HEK293 (cell line): ENCODE measurements at regions not wholly inside any gene's neighbourhood (a gene's known extent, or its start where the extent isn't known, plus 50 kb on each side); places are given as distances from the start of the nearest gene placed in this dataset.

Experiments used
- CTCF ChIA-PET: fragments of 350-600 bp; formaldehyde crosslinking; extraction: SDS; loops from one replicate; lab custom pipeline; 2021; ENCODE audit warnings: antibody characterized with exemption; lab: Yijun Ruan, JAX
- POLR2A ChIA-PET: fragments of 300-600 bp; formaldehyde crosslinking; extraction: SDS; loops from one replicate; lab custom pipeline; 2020; ENCODE audit warnings: antibody characterized with exemption, inconsistent platforms; lab: Yijun Ruan, JAX
- H3K27ac ChIP-seq: fragments of 200-500 bp; sonication (Bioruptor generic); 2 replicates; pipeline ENCODE4 v1.5.1; 2014; ENCODE audit warnings: low read depth, low read length, control low read depth, inconsistent platforms; ENCODE audit errors: extremely low read depth
- H3K36me3 ChIP-seq, 2 experiments: fragments of 200-500 bp in 1 of 2; sonication (Bioruptor generic) in 1 of 2; 1 replicate in 1 of 2; 2 replicates in 1 of 2; pipeline ENCODE4 v1.5.1; 2014 to 2017; ENCODE audit warnings: inconsistent platforms in 2 of 2, low read length in 2 of 2; ENCODE audit not compliant: control insufficient read depth in 2 of 2, insufficient read depth in 1 of 2
- H3K4me1 ChIP-seq: fragments of 200-500 bp; sonication (Bioruptor generic); 2 replicates; pipeline ENCODE4 v1.5.1; 2014; ENCODE audit warnings: mild to moderate bottlenecking, low read length, inconsistent platforms; ENCODE audit not compliant: control insufficient read depth, insufficient read depth
- H3K4me3 ChIP-seq: 2 replicates; pipeline ENCODE4 v1.5.1; 2011; ENCODE audit warnings: low read depth, mild to moderate bottlenecking, control low read depth, low read length, moderate library complexity
- H3K9me3 ChIP-seq: fragments of 200-500 bp; sonication (Bioruptor generic); 2 replicates; pipeline ENCODE4 v1.5.1; 2014; ENCODE audit warnings: low read depth, low read length, inconsistent platforms; ENCODE audit not compliant: control insufficient read depth, insufficient read depth
- GLIS1 ChIP-seq: fragments of 450-650 bp; formaldehyde crosslinking; IDR thresholded peaks from 2 replicates; pipeline ENCODE4 v1.5.1; 2016; ENCODE audit warnings: missing biosample characterization, missing genetic modification characterization
- GLIS2 ChIP-seq: fragments of 450-650 bp; formaldehyde crosslinking; IDR thresholded peaks from 2 replicates; pipeline ENCODE4 v1.5.1; 2016; ENCODE audit warnings: missing biosample characterization, missing genetic modification characterization
- HOXC10 ChIP-seq: sonication (generic); formaldehyde crosslinking; IDR thresholded peaks from 2 replicates; pipeline ENCODE4 v1.8.1; 2023; ENCODE audit warnings: mild to moderate bottlenecking, missing genetic modification reagents
- IKZF3 ChIP-seq: fragments of 450-650 bp; IDR thresholded peaks from 2 replicates; pipeline ENCODE4 v1.5.0; 2018; ENCODE audit warnings: missing biosample characterization, mild to moderate bottlenecking, missing genetic modification characterization, moderate library complexity
- KLF8 ChIP-seq: fragments of 450-650 bp; formaldehyde crosslinking; IDR thresholded peaks from 2 replicates; pipeline ENCODE4 v1.5.1; 2016; ENCODE audit warnings: missing biosample characterization, missing genetic modification characterization
- KLF9 ChIP-seq: fragments of 450-650 bp; formaldehyde crosslinking; IDR thresholded peaks from 2 replicates; pipeline ENCODE4 v1.5.1; 2016; ENCODE audit warnings: missing biosample characterization, missing genetic modification characterization, low read depth
- SP2 ChIP-seq: fragments of 450-650 bp; formaldehyde crosslinking; IDR thresholded peaks from 2 replicates; pipeline ENCODE4 v1.5.1; 2016; ENCODE audit warnings: missing biosample characterization, missing genetic modification characterization
- SP7 ChIP-seq: fragments of 450-650 bp; formaldehyde crosslinking; IDR thresholded peaks from 2 replicates; pipeline ENCODE4 v1.5.1; 2016; ENCODE audit warnings: missing biosample characterization, missing genetic modification characterization
- ZBTB21 ChIP-seq: fragments of 450-650 bp; formaldehyde crosslinking; IDR thresholded peaks from 2 replicates; pipeline ENCODE4 v1.5.1; 2017; ENCODE audit warnings: missing biosample characterization, missing genetic modification characterization
- ZBTB7A ChIP-seq: fragments of 450-650 bp; formaldehyde crosslinking; IDR thresholded peaks from 2 replicates; pipeline ENCODE4 v1.5.1; 2016; ENCODE audit warnings: low read depth, missing biosample characterization, missing genetic modification characterization
- ZFHX2 ChIP-seq: fragments of 450-650 bp; formaldehyde crosslinking; conservative IDR thresholded peaks from 2 replicates; pipeline ENCODE4 v1.5.1; 2016; ENCODE audit warnings: missing biosample characterization, missing genetic modification characterization
- ZNF184 ChIP-seq: fragments of 450-650 bp; IDR thresholded peaks from 2 replicates; pipeline ENCODE4 v1.5.1; 2018; ENCODE audit warnings: missing biosample characterization, mild to moderate bottlenecking, missing genetic modification characterization
- ZNF202 ChIP-seq: fragments of 450-650 bp; formaldehyde crosslinking; IDR thresholded peaks from 2 replicates; pipeline ENCODE4 v1.5.1; 2016; ENCODE audit warnings: missing biosample characterization, missing genetic modification characterization, borderline replicate concordance
- ZNF214 ChIP-seq: fragments of 450-650 bp; formaldehyde crosslinking; IDR thresholded peaks from 2 replicates; pipeline ENCODE4 v1.5.1; 2017; ENCODE audit warnings: missing biosample characterization, mild to moderate bottlenecking, missing genetic modification characterization, borderline replicate concordance
- ZNF239 ChIP-seq: fragments of 450-650 bp; formaldehyde crosslinking; IDR thresholded peaks from 2 replicates; pipeline ENCODE4 v1.5.1; 2016; ENCODE audit warnings: missing biosample characterization, missing genetic modification characterization
- ZNF26 ChIP-seq: fragments of 450-650 bp; formaldehyde crosslinking; IDR thresholded peaks from 2 replicates; pipeline ENCODE4 v1.5.1; 2016; ENCODE audit warnings: missing biosample characterization, missing genetic modification characterization
- ZNF274 ChIP-seq, 2 experiments: fragments of 200-500 bp in 1 of 2; fragments of 450-650 bp in 1 of 2; sonication (Bioruptor generic) in 1 of 2; formaldehyde crosslinking in 1 of 2; IDR thresholded peaks; 2 replicates each; pipeline versions ENCODE4 v1.5.1 to v1.6.1; 2014 to 2016; ENCODE audit warnings: borderline replicate concordance in 1 of 2, inconsistent platforms in 1 of 2, low read length in 1 of 2, missing biosample characterization in 1 of 2, missing genetic modification characterization in 1 of 2
- ZNF366 ChIP-seq: fragments of 450-650 bp; formaldehyde crosslinking; conservative IDR thresholded peaks from 2 replicates; pipeline ENCODE4 v1.5.1; 2016; ENCODE audit warnings: missing biosample characterization, missing genetic modification characterization
- ZNF391 ChIP-seq: fragments of 450-650 bp; formaldehyde crosslinking; IDR thresholded peaks from 2 replicates; pipeline ENCODE4 v1.5.1; 2016; ENCODE audit warnings: low read depth, missing biosample characterization, missing genetic modification characterization, borderline replicate concordance
- ZNF404 ChIP-seq: fragments of 450-650 bp; formaldehyde crosslinking; IDR thresholded peaks from 2 replicates; pipeline ENCODE4 v1.5.1; 2017; ENCODE audit warnings: missing biosample characterization, missing genetic modification characterization
- ZNF501 ChIP-seq: fragments of 450-650 bp; formaldehyde crosslinking; IDR thresholded peaks from 2 replicates; pipeline ENCODE4 v1.5.1; 2016; ENCODE audit warnings: missing biosample characterization, missing genetic modification characterization
- ZNF513 ChIP-seq: fragments of 450-650 bp; IDR thresholded peaks from 2 replicates; pipeline ENCODE4 v1.5.1; 2018; ENCODE audit warnings: missing biosample characterization, missing genetic modification characterization
- ZNF549 ChIP-seq: fragments of 450-650 bp; IDR thresholded peaks from 2 replicates; pipeline ENCODE4 v1.5.1; 2018; ENCODE audit warnings: missing biosample characterization, missing genetic modification characterization, mild to moderate bottlenecking, inconsistent platforms, moderate library complexity
- ZNF600 ChIP-seq: fragments of 450-650 bp; formaldehyde crosslinking; IDR thresholded peaks from 2 replicates; pipeline ENCODE4 v1.5.1; 2016; ENCODE audit warnings: missing biosample characterization, missing genetic modification characterization
- ZNF610 ChIP-seq: fragments of 450-650 bp; formaldehyde crosslinking; IDR thresholded peaks from 2 replicates; pipeline ENCODE4 v1.5.1; 2016; ENCODE audit warnings: missing biosample characterization, missing genetic modification characterization, borderline replicate concordance
- ZNF624 ChIP-seq: fragments of 450-650 bp; formaldehyde crosslinking; IDR thresholded peaks from 2 replicates; pipeline ENCODE4 v1.5.1; 2017; ENCODE audit warnings: missing biosample characterization, missing genetic modification characterization
- ZNF664 ChIP-seq: fragments of 450-650 bp; formaldehyde crosslinking; IDR thresholded peaks from 2 replicates; pipeline ENCODE4 v1.5.1; 2016; ENCODE audit warnings: missing biosample characterization, missing genetic modification characterization
- ZNF677 ChIP-seq: fragments of 450-650 bp; IDR thresholded peaks from 2 replicates; pipeline ENCODE4 v1.5.0; 2018; ENCODE audit warnings: missing biosample characterization, mild to moderate bottlenecking, missing genetic modification characterization, moderate library complexity
- ZNF747 ChIP-seq: fragments of 450-650 bp; formaldehyde crosslinking; IDR thresholded peaks from 2 replicates; pipeline ENCODE4 v1.5.1; 2016; ENCODE audit warnings: missing biosample characterization, missing genetic modification characterization
- ZNF837 ChIP-seq: fragments of 450-650 bp; formaldehyde crosslinking; IDR thresholded peaks from 2 replicates; pipeline ENCODE4 v1.5.1; 2016; ENCODE audit warnings: missing biosample characterization, missing genetic modification characterization
- TF ChIP-seq, protein P1 (sequence below): fragments of 450-650 bp; formaldehyde crosslinking; IDR thresholded peaks from 2 replicates; pipeline ENCODE4 v1.5.1; 2016; ENCODE audit warnings: missing biosample characterization, missing genetic modification characterization
- TF ChIP-seq, protein P2 (sequence below): fragments of 450-650 bp; formaldehyde crosslinking; IDR thresholded peaks from 2 replicates; pipeline ENCODE4 v1.5.1; 2016; ENCODE audit warnings: missing biosample characterization, missing genetic modification characterization

DNA sequence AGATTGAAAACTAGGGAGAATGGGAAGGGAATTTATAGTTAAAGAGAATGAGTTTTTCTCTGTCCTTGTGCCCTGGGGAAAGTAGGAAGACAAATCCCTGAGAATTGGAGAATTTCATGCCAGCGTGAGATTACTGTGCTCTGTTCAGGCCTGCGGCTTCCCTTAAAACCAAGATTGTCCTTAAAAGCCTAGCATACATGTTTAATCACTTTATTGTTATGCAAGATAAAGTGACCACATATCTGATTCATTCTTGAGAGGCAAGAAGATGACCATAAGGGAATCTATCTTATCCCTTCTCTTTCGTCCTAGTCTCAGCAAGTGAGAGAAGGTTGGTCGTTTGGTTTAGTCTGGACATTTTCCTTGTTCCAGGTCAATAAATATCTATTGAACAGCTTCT is 75.9 kb downstream of the ADCYAP1 start:
- H3K9me3 ChIP-seq: no peaks in the 10 kb centered on the region
- POLR2A ChIA-PET: no interaction called here
- no peak for TF ChIP-seq KLF8 (tag by site-specific recombination)
- TF ChIP-seq ZNF214: no peak
- no peak for TF ChIP-seq HOXC10 (CRISPR knock-in tag)
- TF ChIP-seq, protein P1, sequence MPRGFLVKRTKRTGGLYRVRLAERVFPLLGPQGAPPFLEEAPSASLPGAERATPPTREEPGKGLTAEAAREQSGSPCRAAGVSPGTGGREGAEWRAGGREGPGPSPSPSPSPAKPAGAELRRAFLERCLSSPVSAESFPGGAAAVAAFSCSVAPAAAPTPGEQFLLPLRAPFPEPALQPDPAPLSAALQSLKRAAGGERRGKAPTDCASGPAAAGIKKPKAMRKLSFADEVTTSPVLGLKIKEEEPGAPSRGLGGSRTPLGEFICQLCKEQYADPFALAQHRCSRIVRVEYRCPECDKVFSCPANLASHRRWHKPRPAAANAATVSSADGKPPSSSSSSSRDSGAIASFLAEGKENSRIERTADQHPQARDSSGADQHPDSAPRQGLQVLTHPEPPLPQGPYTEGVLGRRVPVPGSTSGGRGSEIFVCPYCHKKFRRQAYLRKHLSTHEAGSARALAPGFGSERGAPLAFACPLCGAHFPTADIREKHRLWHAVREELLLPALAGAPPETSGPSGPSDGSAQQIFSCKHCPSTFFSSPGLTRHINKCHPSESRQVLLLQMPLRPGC (tag by site-specific recombination): no peak
- TF ChIP-seq ZNF501 (tag by site-specific recombination): no peak
- TF ChIP-seq SP7: no peak
- TF ChIP-seq ZNF747: no peak
- no peak for TF ChIP-seq ZFHX2 (tag by site-specific recombination)
- TF ChIP-seq ZNF202 (tag by site-specific recombination): no peak
- TF ChIP-seq ZNF610: no peak
- TF ChIP-seq, protein P2, sequence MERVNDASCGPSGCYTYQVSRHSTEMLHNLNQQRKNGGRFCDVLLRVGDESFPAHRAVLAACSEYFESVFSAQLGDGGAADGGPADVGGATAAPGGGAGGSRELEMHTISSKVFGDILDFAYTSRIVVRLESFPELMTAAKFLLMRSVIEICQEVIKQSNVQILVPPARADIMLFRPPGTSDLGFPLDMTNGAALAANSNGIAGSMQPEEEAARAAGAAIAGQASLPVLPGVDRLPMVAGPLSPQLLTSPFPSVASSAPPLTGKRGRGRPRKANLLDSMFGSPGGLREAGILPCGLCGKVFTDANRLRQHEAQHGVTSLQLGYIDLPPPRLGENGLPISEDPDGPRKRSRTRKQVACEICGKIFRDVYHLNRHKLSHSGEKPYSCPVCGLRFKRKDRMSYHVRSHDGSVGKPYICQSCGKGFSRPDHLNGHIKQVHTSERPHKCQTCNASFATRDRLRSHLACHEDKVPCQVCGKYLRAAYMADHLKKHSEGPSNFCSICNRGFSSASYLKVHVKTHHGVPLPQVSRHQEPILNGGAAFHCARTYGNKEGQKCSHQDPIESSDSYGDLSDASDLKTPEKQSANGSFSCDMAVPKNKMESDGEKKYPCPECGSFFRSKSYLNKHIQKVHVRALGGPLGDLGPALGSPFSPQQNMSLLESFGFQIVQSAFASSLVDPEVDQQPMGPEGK (tag by site-specific recombination): no peak
- TF ChIP-seq ZNF404 (tag by site-specific recombination): no peak
- no peak for TF ChIP-seq GLIS2 (tag by site-specific recombination)
- no peak for TF ChIP-seq ZNF184 (tag by site-specific recombination)
- no peak for TF ChIP-seq ZNF677
- TF ChIP-seq ZNF600 (tag by site-specific recombination): no peak
- TF ChIP-seq ZNF26 (tag by site-specific recombination): no peak
- TF ChIP-seq ZNF239: no peak
- TF ChIP-seq GLIS1 (tag by site-specific recombination): no peak
- CTCF ChIA-PET: no interaction called here
- H3K27ac ChIP-seq: no peak overlapping the region
- no peaks in the 10 kb centered on the region for H3K4me1 ChIP-seq
- H3K4me3 ChIP-seq: no peak overlapping the region
- H3K36me3 ChIP-seq: no peaks in the 10 kb centered on the region

DNA sequence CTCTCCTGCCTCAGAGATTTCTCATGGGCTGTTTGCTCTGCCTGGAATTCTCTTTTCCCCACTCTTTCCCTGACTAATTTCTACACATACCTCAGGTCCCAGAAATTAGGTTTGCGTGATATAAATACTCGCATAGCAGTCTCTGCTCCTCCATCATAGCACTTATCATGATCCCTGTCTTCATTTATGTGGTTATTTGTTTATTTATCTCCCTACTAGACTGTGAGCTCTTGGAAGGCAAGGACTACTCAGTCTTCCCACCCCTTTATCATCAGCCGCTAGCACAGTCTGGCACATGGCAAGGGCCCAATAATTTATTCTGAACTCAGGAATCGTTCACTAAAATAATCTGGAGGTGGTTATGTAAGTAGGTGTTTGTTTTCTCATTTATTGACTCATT is 79.3 kb downstream of the ADCYAP1 start:
- Histone ChIP-seq H3K27ac (no peak overlapping the region), H3K9me3 (no peaks in the 10 kb centered on the region), H3K4me1 (no peaks in the 10 kb centered on the region), H3K4me3 (no peak overlapping the region), H3K36me3 (no peaks in the 10 kb centered on the region)
- ChIA-PET POLR2A (interaction anchor here (0.6 kb wide), 1 partner anchor 135 kb away, joined by 7 read pairs; no protein-coding TSS in a partner anchor), CTCF (interaction anchor here (0.7 to 1.7 kb wide), 2 partner anchors 22 to 623 kb away, joined by 3 to 6 read pairs; no protein-coding TSS in a partner anchor)
- TF ChIP-seq ZNF664 (tag by site-specific recombination): no peak
- no peak for TF ChIP-seq KLF9 (tag by site-specific recombination)
- no peak for TF ChIP-seq ZNF549 (tag by site-specific recombination)
- TF ChIP-seq ZNF624: no peak
- no peak for TF ChIP-seq ZBTB7A (tag by site-specific recombination)
- no peak for TF ChIP-seq ZNF274 (IDR thresholded peaks at IDR 0.05; ENCODE audit: low read length)
- no peak for TF ChIP-seq ZNF274 (tag by site-specific recombination; IDR thresholded peaks at IDR 0.05; ENCODE audit: borderline replicate concordance)
- TF ChIP-seq ZNF837 (tag by site-specific recombination): no peak
- no peak for TF ChIP-seq SP2
- no peak for TF ChIP-seq ZNF391 (tag by site-specific recombination)
- no peak for TF ChIP-seq ZNF366 (tag by site-specific recombination)
- TF ChIP-seq ZNF513 (tag by site-specific recombination): no peak
- TF ChIP-seq ZBTB21 (tag by site-specific recombination): no peak
- TF ChIP-seq IKZF3 (tag by site-specific recombination): no peak
